Hepatocyte (in vitro differentiated cells): ENCODE measurements at regions not wholly inside any gene's neighbourhood (a gene's known extent, or its start where the extent isn't known, plus 50 kb on each side); places are given as distances from the start of the nearest gene placed in this dataset.

Source experiments
- CTCF ChIP-seq: fragments of 200-600 bp; sonication (generic); IDR thresholded peaks from 2 replicates; pipeline ENCODE4 v1.5.1; 2016; ENCODE audit warnings: antibody characterized with exemption, mild to moderate bottlenecking; ENCODE audit not compliant: poor library complexity
- EZH2 ChIP-seq: fragments of 200-600 bp; sonication (generic); IDR thresholded peaks from 2 replicates; pipeline ENCODE4 v1.6.1; 2016; ENCODE audit warnings: antibody characterized with exemption, mild to moderate bottlenecking, borderline replicate concordance
- EZH2phosphoT487 ChIP-seq: fragments of 200-600 bp; sonication (generic); IDR thresholded peaks from one replicate; pipeline ENCODE4 v1.6.1; 2018; ENCODE audit warnings: antibody characterized with exemption, mild to moderate bottlenecking, low read depth, moderate library complexity; ENCODE audit not compliant: unreplicated experiment, severe bottlenecking

DNA sequence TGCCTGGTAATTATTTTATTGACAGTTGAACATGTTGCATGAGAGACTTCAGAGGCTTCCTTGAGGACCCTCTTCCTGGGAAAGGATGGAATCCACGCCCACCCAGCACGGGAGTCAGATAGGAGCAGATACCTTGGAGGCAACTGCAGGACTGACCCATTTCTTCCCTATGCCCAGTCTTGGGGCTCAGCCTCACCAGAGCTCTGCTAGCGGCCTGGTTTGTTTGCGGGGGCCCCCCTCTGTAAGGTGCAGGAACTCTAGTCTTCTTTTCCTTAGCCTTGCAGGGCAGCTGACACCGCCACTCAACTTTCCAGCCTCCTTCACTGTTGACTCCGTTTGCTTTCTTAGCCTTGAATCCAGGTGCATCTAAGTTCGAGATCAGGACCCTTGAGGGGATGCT is 1032.8 kb downstream of the BRD1 start:
- TF ChIP-seq CTCF (no peak), EZH2 (no peak), EZH2phosphoT487 (no peak)
